PC-9 (cell line): ENCODE measurements at regions not wholly inside any gene's neighbourhood (a gene's known extent, or its start where the extent isn't known, plus 50 kb on each side); places are given as distances from the start of the nearest gene placed in this dataset.

Experiments
- BruUV-seq: library from RNA; stranded (reverse); fragments of 400-500 nt; replicated peaks from 2 replicates; lab custom pipeline; 2021; lab: Mats Ljungman, UMichigan
- CTCF ChIA-PET: fragments of 300-600 bp; sonication (Branson Sonifier 250); formaldehyde crosslinking; loops from one replicate; lab custom pipeline; 2022; ENCODE audit warnings: antibody characterized with exemption; lab: Charles Lee
- POLR2A ChIA-PET: fragments of 300-600 bp; sonication (Branson Sonifier 250); formaldehyde crosslinking; loops from one replicate; lab custom pipeline; 2022; ENCODE audit warnings: antibody characterized with exemption; ENCODE audit not compliant: unreplicated experiment; lab: Charles Lee
- DNase-seq, 2 experiments: peaks; one replicate each; pipeline versions ENCODE4 v3.0.0 to v3.0.0-alpha.2; 2015 to 2022; ENCODE audit warnings: mixed read lengths in 1 of 2
- H2AFZ ChIP-seq: fragments of 200-600 bp; sonication (generic); 2 replicates; pipeline ENCODE4 v1.8.1; 2017; ENCODE audit warnings: antibody characterized with exemption
- H3F3A ChIP-seq: fragments of 200-600 bp; sonication (generic); 2 replicates; pipeline ENCODE4 v1.8.1; 2017; ENCODE audit warnings: antibody characterized with exemption, mild to moderate bottlenecking, low read depth; ENCODE audit not compliant: insufficient read depth
- H3K27ac ChIP-seq: fragments of 200-600 bp; sonication (generic); 2 replicates; pipeline ENCODE4 v1.6.1; 2016; ENCODE audit warnings: mixed run types
- H3K27me3 ChIP-seq: fragments of 200-600 bp; sonication (generic); 2 replicates; pipeline ENCODE4 v1.6.1; 2016; ENCODE audit warnings: low read depth, mixed run types; ENCODE audit not compliant: insufficient read depth
- H3K36me3 ChIP-seq: fragments of 200-600 bp; sonication (generic); 2 replicates; pipeline ENCODE4 v1.6.1; 2016; ENCODE audit warnings: low read depth, mixed run types
- H3K4me1 ChIP-seq: fragments of 200-600 bp; sonication (generic); replicated peaks from 2 replicates; pipeline ENCODE4 v1.6.1; 2016; ENCODE audit warnings: mixed run types; ENCODE audit not compliant: insufficient read depth
- H3K4me2 ChIP-seq: fragments of 200-600 bp; sonication (generic); 2 replicates; pipeline ENCODE4 v1.6.1; 2017; ENCODE audit warnings: mixed run types
- H3K4me3 ChIP-seq: fragments of 200-600 bp; sonication (generic); 2 replicates; pipeline ENCODE4 v1.6.1; 2016; ENCODE audit warnings: mixed run types
- H3K79me2 ChIP-seq: fragments of 200-600 bp; sonication (generic); 2 replicates; pipeline ENCODE4 v1.6.1; 2017; ENCODE audit warnings: low read depth, mixed run types
- H3K9me2 ChIP-seq: fragments of 200-600 bp; sonication (generic); 2 replicates; pipeline ENCODE4 v1.8.1; 2017; ENCODE audit warnings: mild to moderate bottlenecking; ENCODE audit not compliant: insufficient read depth
- H3K9me3 ChIP-seq: fragments of 200-600 bp; sonication (generic); 2 replicates; pipeline ENCODE4 v1.8.1; 2016; ENCODE audit warnings: low read depth; ENCODE audit not compliant: insufficient read depth
- H4K20me1 ChIP-seq: fragments of 200-600 bp; sonication (generic); 2 replicates; pipeline ENCODE4 v1.8.1; 2017; ENCODE audit not compliant: insufficient read depth
- CTCF ChIP-seq: fragments of 200-600 bp; sonication (generic); conservative IDR thresholded peaks from 2 replicates; pipeline ENCODE4 v1.6.1; 2017; ENCODE audit warnings: mixed run types, antibody characterized with exemption, mild to moderate bottlenecking, moderate library complexity
- EZH2 ChIP-seq: fragments of 200-600 bp; sonication (generic); IDR thresholded peaks from 2 replicates; pipeline ENCODE4 v1.8.0; 2017; ENCODE audit warnings: antibody characterized with exemption, low read depth
- intact Hi-C: fragments of 100-400 bp; cut with micrococcal nuclease; formaldehyde crosslinking; loops from one replicate; pipeline ENCODE4 v1.10.0; 2022; ENCODE audit not compliant: unreplicated experiment

DNA sequence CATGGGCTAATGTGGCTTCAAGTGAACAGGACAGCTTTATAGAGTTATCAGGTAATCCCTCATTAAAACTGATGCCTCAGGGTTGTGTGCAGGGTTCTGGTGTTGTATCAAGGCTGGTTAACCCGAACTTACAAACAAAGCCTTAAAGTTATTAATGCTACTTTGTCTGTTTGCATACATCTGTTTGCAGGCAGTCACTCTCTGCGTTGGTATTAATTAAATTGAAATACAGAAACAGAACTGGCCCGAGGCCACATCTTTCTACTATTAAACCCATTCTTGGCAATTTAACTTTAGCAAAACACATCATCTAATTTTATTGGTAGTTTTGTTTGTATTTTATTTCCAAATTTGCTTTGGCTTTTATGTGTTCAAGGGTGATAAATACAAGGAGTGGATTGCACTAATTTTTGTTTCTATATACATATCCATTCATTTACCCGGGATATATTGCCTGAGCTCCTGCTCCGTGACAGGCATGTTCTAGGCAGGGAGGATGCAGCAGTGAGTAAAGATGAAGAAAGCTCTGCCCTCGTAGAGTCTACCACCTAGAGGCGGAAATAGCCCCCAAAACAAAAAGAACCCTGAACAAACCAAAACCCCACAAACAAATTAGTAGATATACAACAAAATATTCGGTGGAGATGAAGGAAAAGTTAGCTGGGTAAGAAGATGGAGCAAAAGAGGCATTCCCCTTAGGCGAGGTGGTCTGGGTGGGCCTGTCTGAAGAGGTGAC lies 164.2 kb downstream of the MACROH2A1 start:
- Histone ChIP-seq H3K4me2 (no peak overlapping the region), H4K20me1 (no peaks in the 10 kb centered on the region), H2AFZ (no peak overlapping the region), H3K4me1 (no peaks in the 10 kb centered on the region), H3K27ac (no peak overlapping the region), H3K79me2 (no peaks in the 10 kb centered on the region), H3K36me3 (no peaks in the 10 kb centered on the region), H3K27me3 (no peaks in the 10 kb centered on the region), H3F3A (no peaks in the 10 kb centered on the region), H3K9me2 (no peaks in the 10 kb centered on the region), H3K4me3 (no peak overlapping the region), H3K9me3 (no peaks in the 10 kb centered on the region)
- DNase-seq: no peak
- intact Hi-C loops: no loop called here
- CTCF ChIA-PET: no interaction called here
- no TSS peak for BruUV-seq
- TF ChIP-seq CTCF (no peak), EZH2 (no peak)
- POLR2A ChIA-PET: no interaction called here

- DNase-seq: no peak
- Histone ChIP-seq H3K4me3 (no peak overlapping the region), H3K4me2 (no peak overlapping the region), H3K27me3 (no peaks in the 10 kb centered on the region), H3K27ac (no peak overlapping the region), H3K9me3 (no peaks in the 10 kb centered on the region), H3F3A (no peaks in the 10 kb centered on the region), H3K79me2 (no peaks in the 10 kb centered on the region), H2AFZ (no peak overlapping the region), H3K36me3 (no peaks in the 10 kb centered on the region), H3K9me2 (no peaks in the 10 kb centered on the region), H4K20me1 (no peaks in the 10 kb centered on the region), H3K4me1 (no peaks in the 10 kb centered on the region)
- TF ChIP-seq EZH2: no peak
- TF ChIP-seq CTCF: no peak
- POLR2A ChIA-PET: no interaction called here
- intact Hi-C loops: no loop called here
- CTCF ChIA-PET: no interaction called here
- no TSS peak for BruUV-seq
These were observed 164.8 kb downstream of the MACROH2A1 start for GRCh38 chr5:135234242-135234641.

- Histone ChIP-seq H3K4me3 (no peak overlapping the region), H3K27ac (no peak overlapping the region), H3K9me2 (no peaks in the 10 kb centered on the region), H3K79me2 (no peaks in the 10 kb centered on the region), H2AFZ (no peak overlapping the region), H3K36me3 (no peaks in the 10 kb centered on the region), H3K4me1 (no peaks in the 10 kb centered on the region), H3F3A (no peaks in the 10 kb centered on the region), H4K20me1 (no peaks in the 10 kb centered on the region), H3K4me2 (no peak overlapping the region), H3K9me3 (no peaks in the 10 kb centered on the region), H3K27me3 (no peaks in the 10 kb centered on the region)
- ChIA-PET POLR2A (no interaction called here), CTCF (interaction anchor here (0.6 kb wide), 1 partner anchor 9 kb away, joined by 3 read pairs; no protein-coding TSS in a partner anchor)
- TF ChIP-seq EZH2 (no peak), CTCF (no peak)
- intact Hi-C loops: no loop called here
- BruUV-seq: no TSS peak
- no peak for DNase-seq
These were observed 165.6 kb downstream of the MACROH2A1 start for GRCh38 chr5:135233477-135233876.
